Heart left ventricle (tissue), 16 donors: ENCODE measurements at regions not wholly inside any gene's neighbourhood (a gene's known extent, or its start where the extent isn't known, plus 50 kb on each side); places are given as distances from the start of the nearest gene placed in this dataset.
A peak's percentile ranks its signal among the peaks of the same experiment; 100 is the strongest.

Source experiments
- ATAC-seq, 4 donors: fragments of 200-7000 bp; cut with Tn5 transposase; one replicate each; pipeline ENCODE4 v1.9.1; 2020 to 2022; ENCODE audit warnings: moderate library complexity in 4 of 4, mild to moderate bottlenecking in 3 of 4, moderate number of reproducible peaks in 1 of 4
- DNase-seq, 5 donors: peaks; one replicate each; pipeline ENCODE4 v3.0.0-alpha.2; 2020
- H3K27ac ChIP-seq, 12 donors: fragments of 200-600 bp; sonication (generic) in 4 of 12; one replicate each; pipeline versions ENCODE4 v1.5.0 to v1.8.0; 2016 to 2022; ENCODE audit warnings: mild to moderate bottlenecking in 2 of 12
- H3K27me3 ChIP-seq, 9 donors: fragments of 200-600 bp; sonication (generic) in 2 of 9; one replicate each; pipeline versions ENCODE4 v1.5.1 to v1.8.0; 2016 to 2022; ENCODE audit warnings: mild to moderate bottlenecking in 3 of 9
- H3K36me3 ChIP-seq, 9 donors: fragments of 200-600 bp; sonication (generic) in 2 of 9; one replicate each; pipeline versions ENCODE4 v1.5.0 to v1.8.0; 2018 to 2022; ENCODE audit warnings: mild to moderate bottlenecking in 2 of 9
- H3K4me1 ChIP-seq, 12 donors: fragments of 200-600 bp; sonication (generic) in 4 of 12; one replicate each; pipeline versions ENCODE4 v1.5.0 to v1.8.0; 2016 to 2022; ENCODE audit warnings: mild to moderate bottlenecking in 3 of 12
- H3K4me3 ChIP-seq, 12 donors: fragments of 200-600 bp; sonication (generic) in 4 of 12; one replicate each; pipeline versions ENCODE4 v1.5.0 to v1.8.0; 2017 to 2022; ENCODE audit warnings: mild to moderate bottlenecking in 9 of 12, moderate library complexity in 4 of 12
- H3K9me3 ChIP-seq, 12 donors: fragments of 200-600 bp; sonication (generic) in 4 of 12; one replicate each; pipeline versions ENCODE4 v1.5.0 to v1.8.0; 2016 to 2022; ENCODE audit warnings: mild to moderate bottlenecking in 1 of 12
- POLR2A ChIP-seq, 2 donors: fragments of 450-650 bp; IDR thresholded peaks; one replicate each; pipeline ENCODE4 v1.6.1; 2017; ENCODE audit warnings: antibody characterized with exemption in 2 of 2, mild to moderate bottlenecking in 2 of 2, moderate library complexity in 2 of 2
- WGBS, 4 donors: extraction: QIAGEN DNeasy Blood & Tissue Kit in 2 of 4; methylation state at CpG; one replicate each; pipeline versions ENCODE4 v1.1.5 to v1.1.7; 2013 to 2018; 5-methylcytosine and 5-hydroxymethylcytosine counted together
- intact Hi-C, 10 donors: fragments of 100-400 bp; cut with DNase I; formaldehyde crosslinking; loops; one replicate each; pipeline versions ENCODE4 v1.11.1 to v1.14.2; 2022
- TF ChIP-seq, protein P1 (sequence below), 12 donors: fragments of 200-600 bp; sonication (generic) in 4 of 12; IDR thresholded peaks; one replicate each; pipeline versions ENCODE4 v1.5.0 to v1.8.0; 2018 to 2022; ENCODE audit warnings: antibody characterized with exemption in 12 of 12, mild to moderate bottlenecking in 5 of 12
- donor health status: ischemic (EF 13 %, LVEDD 7.1; RV severe dilation, severe dysfunction).
- donor health status: healthy with polysubstance abuse.
- donor health status: DM: no; HTN: yes; CAD: no.
- donor health status: DM: no; HTN: no; CAD: no.
- donor health status: ischemic (EF 25% LVEDD 6.9; RV normal size, moderate dysfunction).
- donor health status: ischemic (EF 25% LVEDD 5.7; RV mildly dilated, moderate dysfunction).
- donor health status: healthy.
- donor health status: DM: yes; HTN: yes; CAD: no.
- donor health status: ischemic (EF 35%, LVEDD 5.7; RV mildly dilated, moderate dysfunction).
- donor health status: nonischemic (EF 11% LVEDD 7.7; RV severe dilation, severe dysfunction).
- donor health status: DM: yes; HTN: yes; CAD: no.
- donor health status: PGD.
- donor health status: ischemic (EF 29% LVEDD 5.4; RV normal size, mild dysfunction).
- donor health status: nonischemic (EF 23%, LVEDD 6.1; RV moderate dilation, normal function).

DNA sequence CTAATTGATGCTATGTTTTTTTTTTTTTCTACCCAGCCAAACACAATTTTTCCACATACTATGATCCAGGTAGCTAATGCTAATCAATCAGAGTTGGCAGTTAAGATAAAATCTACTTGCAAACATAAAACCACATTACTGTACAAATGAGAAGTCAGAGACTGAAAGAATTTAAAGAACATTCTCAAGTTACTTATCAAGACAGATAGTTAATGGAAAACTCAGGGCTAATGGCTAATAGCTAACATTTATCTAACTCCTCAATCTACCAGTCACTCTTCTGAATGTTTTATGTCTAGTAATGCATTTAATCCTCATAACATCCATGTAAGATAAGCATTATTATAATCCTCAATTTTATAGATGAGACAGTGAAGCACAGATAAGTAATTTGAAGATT is 537.6 kb upstream of the SETBP1 start:
- no peak for DNase-seq
- TF ChIP-seq, protein P1, sequence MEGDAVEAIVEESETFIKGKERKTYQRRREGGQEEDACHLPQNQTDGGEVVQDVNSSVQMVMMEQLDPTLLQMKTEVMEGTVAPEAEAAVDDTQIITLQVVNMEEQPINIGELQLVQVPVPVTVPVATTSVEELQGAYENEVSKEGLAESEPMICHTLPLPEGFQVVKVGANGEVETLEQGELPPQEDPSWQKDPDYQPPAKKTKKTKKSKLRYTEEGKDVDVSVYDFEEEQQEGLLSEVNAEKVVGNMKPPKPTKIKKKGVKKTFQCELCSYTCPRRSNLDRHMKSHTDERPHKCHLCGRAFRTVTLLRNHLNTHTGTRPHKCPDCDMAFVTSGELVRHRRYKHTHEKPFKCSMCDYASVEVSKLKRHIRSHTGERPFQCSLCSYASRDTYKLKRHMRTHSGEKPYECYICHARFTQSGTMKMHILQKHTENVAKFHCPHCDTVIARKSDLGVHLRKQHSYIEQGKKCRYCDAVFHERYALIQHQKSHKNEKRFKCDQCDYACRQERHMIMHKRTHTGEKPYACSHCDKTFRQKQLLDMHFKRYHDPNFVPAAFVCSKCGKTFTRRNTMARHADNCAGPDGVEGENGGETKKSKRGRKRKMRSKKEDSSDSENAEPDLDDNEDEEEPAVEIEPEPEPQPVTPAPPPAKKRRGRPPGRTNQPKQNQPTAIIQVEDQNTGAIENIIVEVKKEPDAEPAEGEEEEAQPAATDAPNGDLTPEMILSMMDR (IDR thresholded peaks at IDR 0.05): no peak
- TF ChIP-seq POLR2A (IDR thresholded peaks at IDR 0.05): no peak
- Histone ChIP-seq H3K4me1 (no peaks in the 10 kb centered on the region), H3K27me3 (no peaks in the 10 kb centered on the region), H3K27ac (no peak overlapping the region), H3K4me3 (no peak overlapping the region), H3K9me3 (no peaks in the 10 kb centered on the region), H3K36me3 (no peaks in the 10 kb centered on the region)
- no peak for ATAC-seq
- intact Hi-C loops: no loop called here

DNA sequence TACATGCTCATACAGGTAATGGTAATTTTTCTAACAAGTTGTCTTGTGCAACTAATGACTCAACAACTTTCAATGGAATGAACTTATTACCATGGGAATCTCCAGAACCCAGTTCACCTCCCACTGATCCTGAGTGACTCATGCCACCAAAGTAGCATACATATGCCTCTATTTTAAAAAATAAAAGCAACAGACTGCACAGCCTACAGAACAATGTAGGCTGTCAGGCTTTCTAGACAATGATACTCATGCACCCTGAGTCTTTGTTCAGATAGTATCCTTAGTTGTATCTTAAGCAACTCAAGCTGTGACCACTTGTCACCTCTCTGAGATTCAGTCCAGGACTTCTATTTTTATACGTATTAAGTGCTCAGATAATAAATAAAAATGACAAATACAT is 531.0 kb upstream of the SETBP1 start:
- no peak overlapping the region for H3K27ac ChIP-seq
- 31 to 49% (median 41%) methylated on average over 1 of the region's 1 CpG for WGBS, 4 donors
- intact Hi-C loops: no loop called here
- H3K36me3 ChIP-seq: no peaks in the 10 kb centered on the region
- ATAC-seq (peak in 2 of 4 donors; percentile 64 to 69), DNase-seq (no peak)
- H3K9me3 ChIP-seq: no peaks in the 10 kb centered on the region
- peaks cover 0 to 5% (median 0%) of the 10 kb centered on the region in 12 donors for H3K4me1 ChIP-seq
- H3K4me3 ChIP-seq: no peak overlapping the region
- no peaks in the 10 kb centered on the region for H3K27me3 ChIP-seq
- TF ChIP-seq, protein P1 (IDR thresholded peaks at IDR 0.05): no peak
- no peak for TF ChIP-seq POLR2A (IDR thresholded peaks at IDR 0.05)

DNA sequence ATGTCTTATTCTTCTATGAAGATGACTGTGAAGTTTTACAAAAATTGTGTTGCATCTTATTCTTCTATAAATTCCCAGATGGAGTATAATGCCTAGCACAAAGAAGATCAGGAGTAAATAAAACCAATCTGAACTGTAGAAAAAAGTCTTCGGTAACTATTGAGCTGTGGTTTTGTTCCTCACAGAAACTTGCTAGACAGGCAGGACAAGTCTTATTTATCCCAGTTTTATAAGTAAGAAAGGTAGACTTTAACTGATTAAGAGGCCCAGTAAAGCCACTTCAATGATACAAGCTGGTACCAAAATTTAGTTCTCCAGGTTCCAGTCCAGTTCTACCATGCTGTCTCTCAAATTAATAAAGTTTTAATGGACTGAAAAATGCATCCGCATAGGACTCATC is 526.7 kb upstream of the SETBP1 start:
- no peak for TF ChIP-seq POLR2A (IDR thresholded peaks at IDR 0.05)
- TF ChIP-seq, protein P1 (IDR thresholded peaks at IDR 0.05): no peak

DNA sequence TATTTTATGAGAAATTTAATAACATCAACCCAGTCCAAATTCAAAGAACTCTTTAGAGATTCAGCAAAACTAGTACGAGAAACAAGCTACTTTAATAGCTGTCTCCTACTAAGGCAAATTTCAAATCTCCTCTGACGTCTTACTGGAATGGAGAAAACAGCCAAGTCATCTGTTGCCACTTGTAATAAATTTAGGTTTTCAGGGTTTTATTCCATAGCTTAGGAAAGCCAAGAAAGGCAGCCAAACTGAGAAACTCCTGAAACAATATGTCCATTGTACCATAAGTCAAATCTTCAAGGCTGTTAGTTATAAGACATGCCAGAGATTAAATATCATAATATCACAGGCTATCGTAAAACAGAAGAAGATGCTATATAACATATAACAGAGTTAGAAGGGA is 524.6 kb upstream of the SETBP1 start:
- TF ChIP-seq POLR2A (IDR thresholded peaks at IDR 0.05): no peak
- TF ChIP-seq, protein P1 (IDR thresholded peaks at IDR 0.05): no peak
- WGBS, 4 donors: 76 to 84% (median 77%) methylated on average over 3 of the region's 3 CpGs
- Histone ChIP-seq H3K4me1 (no peaks in the 10 kb centered on the region), H3K9me3 (peaks cover 0 to 4% (median 0%) of the 10 kb centered on the region in 12 donors), H3K27me3 (no peaks in the 10 kb centered on the region), H3K4me3 (no peak overlapping the region), H3K36me3 (no peaks in the 10 kb centered on the region), H3K27ac (no peak overlapping the region)
- intact Hi-C loops: no loop called here
- ATAC-seq (no peak), DNase-seq (no peak)

More for the DNA sequence above, 526.7 kb upstream of the SETBP1 start:
- Histone ChIP-seq H3K27ac (no peak overlapping the region), H3K4me1 (peaks cover 0 to 5% (median 0%) of the 10 kb centered on the region in 12 donors), H3K27me3 (no peaks in the 10 kb centered on the region), H3K36me3 (no peaks in the 10 kb centered on the region), H3K9me3 (no peaks in the 10 kb centered on the region), H3K4me3 (no peak overlapping the region)
- WGBS, 4 donors: 73 to 98% (median 75%) methylated on average over 2 of the region's 2 CpGs
- intact Hi-C loops: no loop called here
- ATAC-seq (no peak), DNase-seq (no peak)
